NOMO-1 treated with dmso at 0.1 percent for 144 hours (cell line): ENCODE measurements at regions not wholly inside any gene's neighbourhood (a gene's known extent, or its start where the extent isn't known, plus 50 kb on each side); places are given as distances from the start of the nearest gene placed in this dataset.

Experiments used
- DNase-seq: peaks from one replicate; lab custom pipeline; 2025; ENCODE audit not compliant: unreplicated experiment; lab: John Stamatoyannopoulos, UW

DNA sequence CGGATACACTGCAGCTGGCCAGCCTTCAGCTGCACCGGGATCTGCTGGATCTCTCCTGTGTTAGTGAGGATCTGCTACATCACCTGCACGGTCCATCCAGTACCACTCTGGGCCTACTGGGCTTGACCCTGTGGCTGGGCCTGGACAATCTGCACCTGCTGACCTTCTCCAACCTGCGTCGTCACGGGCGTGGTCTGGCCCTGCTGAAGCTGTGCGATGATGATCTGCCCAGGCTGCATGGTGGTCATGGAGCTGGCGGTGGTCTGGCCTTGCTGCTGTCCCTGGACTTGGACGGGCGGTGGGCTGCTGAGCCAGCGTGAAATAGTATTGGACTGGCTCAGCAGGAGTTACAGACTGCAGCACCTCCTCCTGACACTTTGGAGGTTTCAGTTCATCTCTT lies 137.1 kb upstream of the GAS1 start:
- DNase-seq = no peak

- DNase-seq = no peak
Observed at GRCh38 chr9:87085073-87085472, 137.8 kb upstream of the GAS1 start.

- DNase-seq = no peak
Observed at GRCh38 chr9:87085521-87085920, 138.2 kb upstream of the GAS1 start.

DNA sequence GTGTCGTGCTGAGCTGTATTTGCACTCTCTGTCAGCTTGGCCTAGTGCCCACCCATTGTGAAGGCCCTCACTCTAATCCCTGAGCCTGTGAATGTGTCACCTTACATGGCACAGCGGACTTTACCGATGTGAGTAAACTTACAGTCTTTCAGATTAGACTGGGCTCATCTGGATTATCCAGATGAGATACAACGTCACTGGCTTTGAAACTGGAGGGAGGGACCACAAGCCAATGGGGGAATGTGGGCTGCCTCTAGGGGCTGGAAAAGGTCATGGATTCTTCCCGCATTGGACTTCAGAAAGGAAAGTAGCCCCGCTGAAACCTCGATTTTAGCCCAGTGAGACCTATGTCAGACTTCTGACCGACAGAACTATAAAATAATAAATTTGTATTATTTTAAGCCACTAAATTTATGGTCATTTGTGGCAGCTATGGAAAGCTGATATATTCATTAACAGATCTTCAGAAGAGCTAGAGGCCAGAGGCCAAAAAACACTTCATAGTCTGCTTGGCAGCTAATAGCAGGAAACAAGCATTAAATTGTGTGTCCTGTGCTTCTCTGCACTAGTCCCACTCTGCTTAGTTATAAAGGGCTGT lies 139.0 kb upstream of the GAS1 start:
- no peak for DNase-seq

DNA sequence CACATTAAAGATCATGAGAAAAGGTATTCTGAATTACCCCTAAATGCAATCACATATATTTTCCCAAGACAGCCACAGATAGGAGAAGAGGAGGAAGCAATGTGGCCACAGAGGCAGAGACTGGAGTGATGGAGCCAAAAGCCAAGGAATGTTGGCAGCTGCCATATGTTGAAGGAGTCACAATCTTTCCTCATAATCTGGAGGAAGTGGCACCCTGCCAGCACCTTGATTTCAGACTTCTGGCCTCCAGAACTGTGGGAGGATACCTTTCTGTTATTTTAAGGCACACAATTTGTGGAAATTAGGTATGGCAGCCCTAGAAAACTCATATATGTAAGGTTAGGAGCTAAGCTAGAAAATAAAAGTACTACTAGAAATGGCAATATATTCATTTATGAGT lies 139.9 kb upstream of the GAS1 start:
- DNase-seq = no peak

DNA sequence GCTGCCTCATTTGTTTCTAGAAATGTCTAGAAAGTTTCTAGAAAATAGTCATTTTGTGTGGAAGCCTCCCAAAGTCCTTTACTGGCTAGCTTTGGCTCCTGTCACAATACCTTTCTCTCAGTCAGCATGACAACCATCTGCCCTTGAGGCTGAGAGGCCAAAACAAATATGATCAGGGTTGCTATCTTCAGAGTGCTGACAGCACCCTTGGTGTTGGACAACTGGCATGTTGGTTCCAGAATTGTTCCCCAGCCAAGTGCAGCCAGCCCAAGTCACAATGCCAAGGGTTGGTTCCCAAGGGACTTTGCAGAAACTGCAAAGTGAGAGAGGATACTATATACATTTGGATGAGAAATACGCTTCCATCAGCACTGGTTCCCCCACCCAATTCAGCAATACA lies 140.9 kb upstream of the GAS1 start:
- DNase-seq = no peak

GRCh38 chr9:87088621-87089365 lies 141.5 kb upstream of the GAS1 start:
- DNase-seq = no peak

- DNase-seq = no peak
Observed at GRCh38 chr9:87089506-87089905, 142.2 kb upstream of the GAS1 start.

DNA sequence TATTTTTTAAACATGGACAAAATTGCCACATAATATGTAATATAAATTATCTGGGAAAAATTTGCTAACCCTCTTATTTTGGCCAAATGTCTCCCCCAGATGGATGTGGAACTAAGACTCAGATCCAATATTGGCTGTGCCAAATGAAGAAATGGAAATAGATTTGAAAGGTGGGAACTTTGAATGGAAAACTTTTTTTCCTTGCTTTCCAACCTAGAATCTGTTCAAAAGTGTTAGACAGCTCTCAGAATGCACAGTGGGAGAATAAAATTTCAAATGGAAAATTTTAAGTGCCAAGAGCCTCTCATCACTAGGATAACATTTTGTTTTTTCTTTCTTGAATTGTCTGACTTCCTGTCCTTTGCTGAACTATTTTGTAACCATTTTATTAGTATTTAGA lies 142.6 kb upstream of the GAS1 start:
- no peak for DNase-seq

DNA sequence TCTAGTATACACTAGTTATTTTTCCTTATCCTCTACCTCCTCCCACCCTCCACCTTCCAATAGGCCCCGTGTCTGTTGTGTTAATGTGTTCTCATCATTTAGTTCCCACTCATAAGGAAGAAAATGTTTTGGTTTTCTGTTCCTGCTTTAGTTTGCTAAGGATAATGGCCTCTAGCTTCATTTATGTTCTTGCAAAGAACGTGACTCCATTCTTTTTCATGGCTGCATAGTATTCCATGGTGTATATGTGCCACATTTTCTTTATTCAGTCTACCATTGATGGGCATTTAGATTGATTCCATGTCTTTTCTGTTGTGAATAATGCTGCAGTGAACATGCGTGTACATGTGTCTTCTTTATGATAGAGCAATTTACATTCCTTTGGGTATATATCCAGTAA lies 146.5 kb upstream of the GAS1 start:
- no peak for DNase-seq

GRCh38 chr9:87095951-87096350 lies 148.6 kb upstream of the GAS1 start:
- no peak for DNase-seq

DNA sequence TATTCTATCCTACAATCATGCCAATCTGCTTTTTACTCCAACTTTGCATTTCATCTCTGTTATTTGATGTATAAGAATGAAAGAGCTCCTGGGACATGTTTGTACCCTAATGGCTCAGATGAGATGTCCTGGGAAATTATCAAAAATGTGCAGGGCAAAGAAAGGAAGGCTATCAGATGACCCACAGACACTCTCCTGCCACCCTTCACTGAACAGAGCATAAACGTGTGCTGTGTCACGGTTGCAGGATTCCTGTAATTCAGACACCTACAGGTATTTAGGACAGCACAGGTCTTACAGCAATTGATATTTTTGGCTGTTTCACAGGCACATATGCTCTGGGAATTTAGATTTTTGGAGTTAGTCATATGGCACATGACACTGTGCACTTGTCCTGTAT lies 149.2 kb upstream of the GAS1 start:
- no peak for DNase-seq

GRCh38 chr9:87097238-87097637 lies 149.9 kb upstream of the GAS1 start:
- no peak for DNase-seq

- DNase-seq = no peak
Observed at GRCh38 chr9:87099407-87099806, 152.1 kb upstream of the GAS1 start.

DNA sequence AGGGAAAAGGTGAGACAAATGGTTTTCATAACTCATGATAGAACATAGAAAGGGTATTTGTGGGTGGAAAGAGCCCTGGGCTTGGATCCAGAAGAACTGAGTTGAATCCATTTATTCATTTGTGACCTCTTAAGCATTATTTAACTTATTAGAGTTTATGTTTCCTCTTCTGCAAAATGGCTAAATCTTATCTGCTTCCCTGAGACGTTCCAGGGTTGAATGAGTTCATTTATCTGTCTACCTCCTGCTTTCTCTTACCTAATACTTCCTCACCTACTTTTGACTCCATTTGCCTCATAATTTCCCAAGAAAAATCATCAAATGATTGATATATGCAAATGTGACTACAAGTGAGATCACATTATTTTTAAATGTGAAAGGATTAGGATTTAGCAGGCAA lies 152.7 kb upstream of the GAS1 start:
- no peak for DNase-seq

- DNase-seq = no peak
Observed at GRCh38 chr9:87102126-87102525, 154.8 kb upstream of the GAS1 start.

DNA sequence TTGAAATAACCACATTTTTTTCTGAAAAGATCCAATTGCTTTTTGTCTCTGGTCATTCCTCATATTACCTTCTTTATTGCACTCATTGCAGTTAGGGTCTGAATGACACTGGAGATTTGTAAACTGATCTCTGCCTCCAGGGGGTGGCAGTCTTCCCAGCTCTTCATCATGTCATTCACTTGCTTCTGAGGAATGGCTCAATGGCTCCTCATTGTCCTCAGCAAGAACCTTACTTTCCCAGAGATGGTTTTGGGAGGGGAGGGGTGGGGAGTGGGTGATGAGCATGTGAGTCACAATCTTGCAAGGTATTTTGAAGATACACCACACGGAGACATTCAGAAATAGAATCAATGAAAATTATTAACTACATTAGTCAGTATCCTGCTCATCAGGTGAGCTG lies 159.8 kb upstream of the GAS1 start:
- DNase-seq = no peak

- no peak for DNase-seq
Observed at GRCh38 chr9:87108661-87109060, 161.4 kb upstream of the GAS1 start.

DNA sequence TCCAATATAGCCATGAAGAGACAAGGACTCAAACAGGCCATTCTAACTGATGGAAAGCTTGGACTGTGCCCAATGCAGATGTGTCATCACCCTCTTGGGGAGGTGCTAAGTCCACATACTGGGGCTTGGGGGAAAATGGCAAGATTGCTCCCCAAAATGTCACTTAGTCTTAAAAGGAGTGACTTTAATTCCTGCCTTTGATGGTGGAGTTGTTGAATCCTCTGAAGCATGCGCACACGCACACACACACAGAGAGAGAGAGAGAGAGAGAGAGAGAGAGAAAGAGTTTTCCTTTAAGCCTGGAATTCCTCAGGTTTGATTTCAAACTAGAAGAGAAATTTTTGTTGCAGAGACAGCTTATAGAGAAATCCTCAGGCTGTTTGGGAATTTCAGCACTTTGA lies 161.9 kb upstream of the GAS1 start:
- DNase-seq = no peak

- DNase-seq = no peak
Observed at GRCh38 chr9:87109851-87110250, 162.5 kb upstream of the GAS1 start.

GRCh38 chr9:87111010-87111409 lies 163.7 kb upstream of the GAS1 start:
- no peak for DNase-seq

GRCh38 chr9:87112656-87113055 lies 165.3 kb upstream of the GAS1 start:
- DNase-seq = no peak

GRCh38 chr9:87113874-87114273 lies 166.6 kb upstream of the GAS1 start:
- DNase-seq = no peak
